ENCODE measurements at regions not wholly inside any gene's neighbourhood (a gene's known extent, or its start where the extent isn't known, plus 50 kb on each side); places are given as distances from the start of the nearest gene placed in this dataset.

DNA sequence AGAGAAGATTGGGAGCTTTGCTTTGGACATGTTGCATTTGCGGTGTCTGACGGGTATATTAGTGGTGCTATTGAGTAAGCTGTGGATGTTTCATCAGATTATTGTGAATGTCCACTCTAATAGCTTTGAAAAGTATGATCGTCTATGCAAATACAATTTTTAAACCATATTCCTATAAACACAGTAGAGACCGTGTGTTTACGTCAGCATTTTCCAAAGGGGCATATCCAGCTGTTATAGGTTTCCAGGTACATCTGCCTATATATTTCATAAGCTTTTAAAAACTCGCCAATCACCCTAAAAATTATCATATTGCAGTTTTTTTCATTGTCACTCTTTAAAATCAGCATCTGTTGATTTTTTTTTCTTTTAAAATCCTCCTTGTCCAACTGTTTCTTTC, 91.7 kb downstream of the NKX2-1 start:
- no peaks in the 10 kb centered on the region for H3K27me3 Mint-ChIP-seq (ENCODE audit: unreplicated experiment)
- H3K4me3 Mint-ChIP-seq (ENCODE audit: low read depth, unreplicated experiment) = no peak overlapping the region
- no peaks in the 10 kb centered on the region for H3K9me3 Mint-ChIP-seq (ENCODE audit: low read depth, unreplicated experiment)
- DNase-seq = no peak
- no peaks in the 10 kb centered on the region for H3K36me3 Mint-ChIP-seq (ENCODE audit: insufficient read depth, unreplicated experiment)
- H3K27ac Mint-ChIP-seq (ENCODE audit: unreplicated experiment) = no peak overlapping the region
- intact Hi-C loops (cut with micrococcal nuclease; ENCODE audit: unreplicated experiment) = no loop called here
- no TSS peak for BruUV-seq (replicated peaks)
- TF ChIP-seq, protein P1, sequence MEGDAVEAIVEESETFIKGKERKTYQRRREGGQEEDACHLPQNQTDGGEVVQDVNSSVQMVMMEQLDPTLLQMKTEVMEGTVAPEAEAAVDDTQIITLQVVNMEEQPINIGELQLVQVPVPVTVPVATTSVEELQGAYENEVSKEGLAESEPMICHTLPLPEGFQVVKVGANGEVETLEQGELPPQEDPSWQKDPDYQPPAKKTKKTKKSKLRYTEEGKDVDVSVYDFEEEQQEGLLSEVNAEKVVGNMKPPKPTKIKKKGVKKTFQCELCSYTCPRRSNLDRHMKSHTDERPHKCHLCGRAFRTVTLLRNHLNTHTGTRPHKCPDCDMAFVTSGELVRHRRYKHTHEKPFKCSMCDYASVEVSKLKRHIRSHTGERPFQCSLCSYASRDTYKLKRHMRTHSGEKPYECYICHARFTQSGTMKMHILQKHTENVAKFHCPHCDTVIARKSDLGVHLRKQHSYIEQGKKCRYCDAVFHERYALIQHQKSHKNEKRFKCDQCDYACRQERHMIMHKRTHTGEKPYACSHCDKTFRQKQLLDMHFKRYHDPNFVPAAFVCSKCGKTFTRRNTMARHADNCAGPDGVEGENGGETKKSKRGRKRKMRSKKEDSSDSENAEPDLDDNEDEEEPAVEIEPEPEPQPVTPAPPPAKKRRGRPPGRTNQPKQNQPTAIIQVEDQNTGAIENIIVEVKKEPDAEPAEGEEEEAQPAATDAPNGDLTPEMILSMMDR (IDR thresholded peaks at IDR 0.05; ENCODE audit: unreplicated experiment) = no peak
- no peaks in the 10 kb centered on the region for H3K4me1 Mint-ChIP-seq (ENCODE audit: low read depth, unreplicated experiment)
- CTCF ChIA-PET = no interaction called here

GRCh38 chr14:36426836-36427235, 93.2 kb downstream of the NKX2-1 start:
- Mint-ChIP-seq H3K36me3 (ENCODE audit: insufficient read depth, unreplicated experiment) (no peaks in the 10 kb centered on the region), H3K27me3 (ENCODE audit: unreplicated experiment) (no peaks in the 10 kb centered on the region), H3K4me1 (ENCODE audit: low read depth, unreplicated experiment) (no peaks in the 10 kb centered on the region), H3K27ac (ENCODE audit: unreplicated experiment) (no peak overlapping the region), H3K9me3 (ENCODE audit: low read depth, unreplicated experiment) (no peaks in the 10 kb centered on the region), H3K4me3 (ENCODE audit: low read depth, unreplicated experiment) (no peak overlapping the region)
- intact Hi-C loops (cut with micrococcal nuclease; ENCODE audit: unreplicated experiment) = no loop called here
- TF ChIP-seq, protein P1 (IDR thresholded peaks at IDR 0.05; ENCODE audit: unreplicated experiment) = no peak
- no peak for DNase-seq
- no TSS peak for BruUV-seq (replicated peaks)
- CTCF ChIA-PET = no interaction called here

DNA sequence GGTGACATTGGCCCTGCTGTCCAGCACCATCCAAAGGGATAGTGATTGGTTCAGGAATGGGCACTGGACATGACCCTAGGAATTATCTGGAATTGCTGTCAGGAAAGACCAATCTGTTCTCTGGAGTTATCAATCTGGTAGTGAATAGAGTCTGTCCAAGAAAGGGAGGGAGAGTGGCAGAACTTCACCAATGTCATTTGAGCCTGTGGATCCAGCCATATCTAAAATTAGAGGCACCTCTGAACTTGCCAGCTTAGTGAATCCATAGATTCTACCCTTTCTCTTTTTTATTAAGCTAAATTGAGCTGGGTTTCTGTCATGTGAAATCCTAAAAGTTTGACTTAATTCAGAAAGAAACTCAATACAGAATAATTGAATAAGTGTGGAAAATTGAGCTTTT, 93.9 kb downstream of the NKX2-1 start:
- Mint-ChIP-seq H3K9me3 (ENCODE audit: low read depth, unreplicated experiment) (no peaks in the 10 kb centered on the region), H3K4me1 (ENCODE audit: low read depth, unreplicated experiment) (no peaks in the 10 kb centered on the region), H3K27ac (ENCODE audit: unreplicated experiment) (no peak overlapping the region), H3K27me3 (ENCODE audit: unreplicated experiment) (peaks cover 2% of the 10 kb centered on the region), H3K36me3 (ENCODE audit: insufficient read depth, unreplicated experiment) (no peaks in the 10 kb centered on the region), H3K4me3 (ENCODE audit: low read depth, unreplicated experiment) (no peak overlapping the region)
- intact Hi-C loops (cut with micrococcal nuclease; ENCODE audit: unreplicated experiment) = no loop called here
- DNase-seq = no peak
- CTCF ChIA-PET = no interaction called here
- TF ChIP-seq, protein P1 (IDR thresholded peaks at IDR 0.05; ENCODE audit: unreplicated experiment) = no peak
- no TSS peak for BruUV-seq (replicated peaks)

- no peak for DNase-seq
- intact Hi-C loops (cut with micrococcal nuclease; ENCODE audit: unreplicated experiment) = no loop called here
- no peaks in the 10 kb centered on the region for H3K36me3 Mint-ChIP-seq (ENCODE audit: insufficient read depth, unreplicated experiment)
- H3K9me3 Mint-ChIP-seq (ENCODE audit: low read depth, unreplicated experiment) = no peaks in the 10 kb centered on the region
- H3K4me1 Mint-ChIP-seq (ENCODE audit: low read depth, unreplicated experiment) = no peaks in the 10 kb centered on the region
- BruUV-seq (replicated peaks) = no TSS peak
- peaks cover 17% of the 10 kb centered on the region for H3K27me3 Mint-ChIP-seq (ENCODE audit: unreplicated experiment)
- CTCF ChIA-PET = no interaction called here
- no peak overlapping the region for H3K27ac Mint-ChIP-seq (ENCODE audit: unreplicated experiment)
- TF ChIP-seq, protein P1 (IDR thresholded peaks at IDR 0.05; ENCODE audit: unreplicated experiment) = no peak
- no peak overlapping the region for H3K4me3 Mint-ChIP-seq (ENCODE audit: low read depth, unreplicated experiment)
Observed at GRCh38 chr14:36424478-36425102, 95.4 kb downstream of the NKX2-1 start.
